ENCODE measurements at regions not wholly inside any gene's neighbourhood (a gene's known extent, or its start where the extent isn't known, plus 50 kb on each side); places are given as distances from the start of the nearest gene placed in this dataset.

- TF ChIP-seq EZH2phosphoT487 (IDR thresholded peaks at IDR 0.05; ENCODE audit: low read depth) (no peak), CTCF (IDR thresholded peaks at IDR 0.05; ENCODE audit: low read depth, low read length) (no peak)
Measured at GRCh38 chr9:78598120-78598519, 301.2 kb downstream of the PSAT1 start.
